ENCODE measurements at regions not wholly inside any gene's neighbourhood (a gene's known extent, or its start where the extent isn't known, plus 50 kb on each side); places are given as distances from the start of the nearest gene placed in this dataset.

DNA sequence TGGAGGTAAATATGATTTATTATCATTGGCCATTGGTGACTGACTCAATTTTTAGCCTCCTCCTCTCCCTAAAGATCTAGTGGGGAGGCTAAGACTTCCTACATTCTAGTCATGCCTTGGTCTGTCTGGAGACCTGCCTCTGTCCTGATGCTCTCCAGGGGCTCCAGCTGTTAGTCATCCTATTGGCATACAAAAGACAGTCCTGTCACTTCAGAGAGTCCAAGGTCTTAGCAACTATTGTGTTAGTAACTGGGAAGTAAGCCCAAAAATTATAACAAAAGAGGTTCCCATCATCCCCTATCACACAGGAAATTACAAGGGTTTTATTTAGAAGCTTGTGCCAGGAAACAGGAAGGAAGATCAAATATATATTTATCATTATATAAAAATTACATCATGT lies 400.6 kb upstream of the VSTM2A start:
- TF ChIP-seq CBX2 (IDR thresholded peaks at IDR 0.05; ENCODE audit: borderline replicate concordance, low read depth), result no peak
- no peak for TF ChIP-seq EP300 (IDR thresholded peaks at IDR 0.05)
- TF ChIP-seq, protein P1, sequence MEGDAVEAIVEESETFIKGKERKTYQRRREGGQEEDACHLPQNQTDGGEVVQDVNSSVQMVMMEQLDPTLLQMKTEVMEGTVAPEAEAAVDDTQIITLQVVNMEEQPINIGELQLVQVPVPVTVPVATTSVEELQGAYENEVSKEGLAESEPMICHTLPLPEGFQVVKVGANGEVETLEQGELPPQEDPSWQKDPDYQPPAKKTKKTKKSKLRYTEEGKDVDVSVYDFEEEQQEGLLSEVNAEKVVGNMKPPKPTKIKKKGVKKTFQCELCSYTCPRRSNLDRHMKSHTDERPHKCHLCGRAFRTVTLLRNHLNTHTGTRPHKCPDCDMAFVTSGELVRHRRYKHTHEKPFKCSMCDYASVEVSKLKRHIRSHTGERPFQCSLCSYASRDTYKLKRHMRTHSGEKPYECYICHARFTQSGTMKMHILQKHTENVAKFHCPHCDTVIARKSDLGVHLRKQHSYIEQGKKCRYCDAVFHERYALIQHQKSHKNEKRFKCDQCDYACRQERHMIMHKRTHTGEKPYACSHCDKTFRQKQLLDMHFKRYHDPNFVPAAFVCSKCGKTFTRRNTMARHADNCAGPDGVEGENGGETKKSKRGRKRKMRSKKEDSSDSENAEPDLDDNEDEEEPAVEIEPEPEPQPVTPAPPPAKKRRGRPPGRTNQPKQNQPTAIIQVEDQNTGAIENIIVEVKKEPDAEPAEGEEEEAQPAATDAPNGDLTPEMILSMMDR (IDR thresholded peaks at IDR 0.05), result no peak
- no peak for TF ChIP-seq MAZ (IDR thresholded peaks at IDR 0.05; ENCODE audit: borderline replicate concordance, low read depth, low read length)
